ENCODE measurements at regions not wholly inside any gene's neighbourhood (a gene's known extent, or its start where the extent isn't known, plus 50 kb on each side); places are given as distances from the start of the nearest gene placed in this dataset.
A peak's percentile ranks its signal among the peaks of the same experiment; 100 is the strongest.

GRCh38 chr21:43329711-43330269, 97.1 kb downstream of the SIK1 start (continued):
- TF ChIP-seq, protein P1, sequence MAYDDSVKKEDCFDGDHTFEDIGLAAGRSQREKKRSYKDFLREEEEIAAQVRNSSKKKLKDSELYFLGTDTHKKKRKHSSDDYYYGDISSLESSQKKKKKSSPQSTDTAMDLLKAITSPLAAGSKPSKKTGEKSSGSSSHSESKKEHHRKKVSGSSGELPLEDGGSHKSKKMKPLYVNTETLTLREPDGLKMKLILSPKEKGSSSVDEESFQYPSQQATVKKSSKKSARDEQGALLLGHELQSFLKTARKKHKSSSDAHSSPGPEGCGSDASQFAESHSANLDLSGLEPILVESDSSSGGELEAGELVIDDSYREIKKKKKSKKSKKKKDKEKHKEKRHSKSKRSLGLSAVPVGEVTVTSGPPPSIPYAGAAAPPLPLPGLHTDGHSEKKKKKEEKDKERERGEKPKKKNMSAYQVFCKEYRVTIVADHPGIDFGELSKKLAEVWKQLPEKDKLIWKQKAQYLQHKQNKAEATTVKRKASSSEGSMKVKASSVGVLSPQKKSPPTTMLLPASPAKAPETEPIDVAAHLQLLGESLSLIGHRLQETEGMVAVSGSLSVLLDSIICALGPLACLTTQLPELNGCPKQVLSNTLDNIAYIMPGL (CRISPR knock-in tag; IDR thresholded peaks at IDR 0.05; ENCODE audit: borderline replicate concordance), result no peak
- TF ChIP-seq MYC (IDR thresholded peaks at IDR 0.05; ENCODE audit: borderline replicate concordance, low read length), result no peak
- TF ChIP-seq EP300 (IDR thresholded peaks at IDR 0.05), result no peak

DNA sequence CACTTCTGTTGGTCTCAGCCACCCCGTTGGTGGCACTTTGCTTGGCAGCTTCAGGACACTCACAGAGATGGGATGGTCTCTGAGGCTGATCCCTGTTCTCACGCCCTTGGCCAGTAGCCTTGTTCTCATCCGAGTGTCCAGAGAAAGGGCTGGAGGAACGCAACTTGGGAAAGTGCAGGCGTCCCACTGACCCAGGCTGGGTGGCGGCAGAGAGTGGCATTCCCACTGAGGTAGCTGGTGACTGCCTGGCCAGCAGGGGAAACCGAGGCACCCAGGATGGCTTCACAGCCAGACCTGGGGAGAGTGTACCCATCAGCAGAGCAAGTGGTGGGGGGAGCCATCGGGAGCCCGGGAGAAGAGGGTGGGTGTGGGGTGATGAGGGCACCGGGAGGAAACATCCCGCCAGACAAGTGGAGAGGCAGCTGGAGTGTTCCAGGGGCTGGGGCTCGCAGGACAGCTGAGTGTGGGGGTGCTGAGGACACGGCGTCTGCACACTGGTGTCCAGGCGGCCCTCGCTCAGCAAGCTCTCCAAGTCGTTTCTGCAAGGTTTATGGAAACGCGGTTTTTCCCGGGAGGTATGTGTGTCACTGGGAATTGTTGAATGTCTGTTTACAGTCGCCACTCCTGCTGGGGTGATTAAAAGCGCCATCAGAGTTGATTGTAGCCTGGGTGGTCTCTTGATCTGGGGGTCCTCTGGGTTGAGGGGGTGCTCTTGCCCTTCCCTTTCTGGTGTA, 97.8 kb downstream of the SIK1 start:
- H3K4me2 ChIP-seq, result no peak overlapping the region
- WGBS (ENCODE audit: missing lambda C conversion rate), result 93% methylated on average over 19 of the region's 22 CpGs
- ATAC-seq (no peak), DNase-seq (ENCODE audit: low read depth in 1 of 2, low spot score in 1 of 2) (no peak), FAIRE-seq (no peak)
- H3K27ac ChIP-seq, result peak overlapping the region; percentile 100; a peak in 5 of 6 replicates
- peaks cover 64% of the 10 kb centered on the region for H3K4me1 ChIP-seq
- CTCF ChIA-PET, result interaction anchor here (1.0 kb wide), 1 partner anchor 13 kb away, joined by 3 read pairs; no protein-coding TSS in a partner anchor
- H3K4me3 ChIP-seq, result no peak overlapping the region
- POLR2A ChIA-PET, result interaction anchor here (1.1 kb wide), 1 partner anchor 14 kb away, joined by 3 read pairs; no protein-coding TSS in a partner anchor
- no peaks in the 10 kb centered on the region for H3K9me3 ChIP-seq
- TF ChIP-seq GATA3 (IDR thresholded peaks at IDR 0.05; ENCODE audit: borderline replicate concordance) (no peak), EHF (CRISPR knock-in tag; IDR thresholded peaks at IDR 0.05) (no peak), CHD4 (IDR thresholded peaks at IDR 0.05; ENCODE audit: borderline replicate concordance) (no peak), MAX (IDR thresholded peaks at IDR 0.05) (no peak), BCL3 (IDR thresholded peaks at IDR 0.05) (no peak)
- TF ChIP-seq, protein P2, sequence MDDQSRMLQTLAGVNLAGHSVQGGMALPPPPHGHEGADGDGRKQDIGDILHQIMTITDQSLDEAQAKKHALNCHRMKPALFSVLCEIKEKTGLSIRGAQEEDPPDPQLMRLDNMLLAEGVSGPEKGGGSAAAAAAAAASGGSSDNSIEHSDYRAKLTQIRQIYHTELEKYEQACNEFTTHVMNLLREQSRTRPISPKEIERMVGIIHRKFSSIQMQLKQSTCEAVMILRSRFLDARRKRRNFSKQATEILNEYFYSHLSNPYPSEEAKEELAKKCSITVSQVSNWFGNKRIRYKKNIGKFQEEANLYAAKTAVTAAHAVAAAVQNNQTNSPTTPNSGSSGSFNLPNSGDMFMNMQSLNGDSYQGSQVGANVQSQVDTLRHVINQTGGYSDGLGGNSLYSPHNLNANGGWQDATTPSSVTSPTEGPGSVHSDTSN (IDR thresholded peaks at IDR 0.05), result no peak

DNA sequence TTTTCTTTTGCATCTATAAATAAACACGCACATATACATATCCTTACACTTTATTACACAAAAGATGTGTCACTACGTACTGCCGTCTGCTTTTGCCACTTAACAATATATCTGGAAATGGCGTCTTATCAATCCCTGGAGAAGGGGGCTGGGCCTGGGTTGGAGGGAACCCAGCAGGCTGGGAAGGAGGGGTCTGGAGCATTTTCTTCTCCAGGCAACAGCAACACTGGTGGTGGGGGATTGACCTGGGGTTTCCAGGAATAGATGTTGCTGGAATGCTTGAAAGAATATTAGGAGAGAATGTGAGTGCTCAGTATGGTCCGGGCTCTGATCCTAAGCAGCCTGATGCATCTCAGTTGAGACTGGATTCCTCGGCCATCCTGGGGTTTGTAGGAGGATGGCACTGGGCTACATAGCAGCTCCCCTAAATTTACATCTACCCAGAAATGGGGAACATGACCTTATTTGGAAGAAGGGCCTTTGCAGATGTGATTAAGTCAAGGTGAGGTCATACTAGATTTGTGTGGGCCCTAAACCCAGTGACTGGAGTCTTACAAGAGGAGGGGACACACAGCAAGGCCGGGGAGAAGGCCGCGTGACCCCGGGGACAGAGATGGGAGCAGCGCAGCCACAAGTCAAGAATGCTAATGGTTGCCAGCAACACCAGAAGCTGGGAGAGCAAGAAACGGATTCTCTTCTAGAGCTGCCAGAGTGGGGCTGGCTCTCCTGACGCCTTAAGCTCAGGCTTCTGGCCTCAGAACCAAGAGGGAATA, 98.6 kb downstream of the SIK1 start:
- CTCF ChIA-PET, result interaction anchor here (1.0 kb wide), 1 partner anchor 14 kb away, joined by 3 read pairs; no protein-coding TSS in a partner anchor
- no peak for ATAC-seq
- no peak for DNase-seq (ENCODE audit: low read depth in 1 of 2, low spot score in 1 of 2)
- H3K9me3 ChIP-seq, result no peaks in the 10 kb centered on the region
- no peak for FAIRE-seq
- POLR2A ChIA-PET, result interaction anchor here (1.1 kb wide), 1 partner anchor 15 kb away, joined by 3 read pairs; no protein-coding TSS in a partner anchor
- H3K27ac ChIP-seq, result peak overlapping the region; percentile 100; a peak in 5 of 6 replicates
- TF ChIP-seq BCL3 (IDR thresholded peaks at IDR 0.05) (no peak), FOSB (CRISPR knock-in tag; IDR thresholded peaks at IDR 0.05) (no peak), EP300 (IDR thresholded peaks at IDR 0.05) (no peak), ZFP36 (IDR thresholded peaks at IDR 0.05; ENCODE audit: borderline replicate concordance, partially characterized antibody) (no peak), EHMT2 (IDR thresholded peaks at IDR 0.05; ENCODE audit: low read depth) (no peak), MYC (IDR thresholded peaks at IDR 0.05; ENCODE audit: borderline replicate concordance, low read length) (no peak), RCOR1 (IDR thresholded peaks at IDR 0.05; ENCODE audit: low read depth, low read length) (no peak)
- no peak overlapping the region for H3K4me3 ChIP-seq
- WGBS (ENCODE audit: missing lambda C conversion rate), result 88% methylated on average over 13 of the region's 13 CpGs
- H3K4me1 ChIP-seq, result peaks cover 58% of the 10 kb centered on the region
- no peak overlapping the region for H3K4me2 ChIP-seq
